ENCODE measurements at regions not wholly inside any gene's neighbourhood (a gene's known extent, or its start where the extent isn't known, plus 50 kb on each side); places are given as distances from the start of the nearest gene placed in this dataset.

DNA sequence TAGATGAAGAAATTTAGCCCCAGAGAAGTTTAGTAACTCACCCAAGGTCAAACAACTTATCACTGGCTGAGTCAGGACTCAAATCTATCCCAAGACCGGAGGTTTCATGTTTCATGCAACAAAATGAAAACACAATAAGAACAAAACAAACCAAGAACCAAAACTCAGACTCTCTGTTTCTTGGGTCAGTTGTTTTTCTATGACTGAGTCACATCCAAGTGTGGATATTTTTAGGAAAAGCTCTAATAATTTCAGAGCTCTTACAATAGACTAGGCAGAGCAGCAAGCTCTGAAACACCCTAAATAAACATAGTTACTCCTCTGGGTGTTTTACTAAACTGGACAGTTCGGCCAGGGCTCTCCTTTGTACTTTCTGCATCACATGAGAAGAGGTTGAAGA, 87.6 kb upstream of the PRB2 start:
- TF ChIP-seq, protein P1, sequence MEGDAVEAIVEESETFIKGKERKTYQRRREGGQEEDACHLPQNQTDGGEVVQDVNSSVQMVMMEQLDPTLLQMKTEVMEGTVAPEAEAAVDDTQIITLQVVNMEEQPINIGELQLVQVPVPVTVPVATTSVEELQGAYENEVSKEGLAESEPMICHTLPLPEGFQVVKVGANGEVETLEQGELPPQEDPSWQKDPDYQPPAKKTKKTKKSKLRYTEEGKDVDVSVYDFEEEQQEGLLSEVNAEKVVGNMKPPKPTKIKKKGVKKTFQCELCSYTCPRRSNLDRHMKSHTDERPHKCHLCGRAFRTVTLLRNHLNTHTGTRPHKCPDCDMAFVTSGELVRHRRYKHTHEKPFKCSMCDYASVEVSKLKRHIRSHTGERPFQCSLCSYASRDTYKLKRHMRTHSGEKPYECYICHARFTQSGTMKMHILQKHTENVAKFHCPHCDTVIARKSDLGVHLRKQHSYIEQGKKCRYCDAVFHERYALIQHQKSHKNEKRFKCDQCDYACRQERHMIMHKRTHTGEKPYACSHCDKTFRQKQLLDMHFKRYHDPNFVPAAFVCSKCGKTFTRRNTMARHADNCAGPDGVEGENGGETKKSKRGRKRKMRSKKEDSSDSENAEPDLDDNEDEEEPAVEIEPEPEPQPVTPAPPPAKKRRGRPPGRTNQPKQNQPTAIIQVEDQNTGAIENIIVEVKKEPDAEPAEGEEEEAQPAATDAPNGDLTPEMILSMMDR (conservative IDR thresholded peaks at IDR 0.05; ENCODE audit: low read depth, low read length) = no peak
- no peak for TF ChIP-seq EZH2 (IDR thresholded peaks at IDR 0.05; ENCODE audit: low read length, unreplicated experiment)
